NCI-H1694 treated with DMSO at 0.1 percent for 48 hours (cell line): ENCODE measurements at regions not wholly inside any gene's neighbourhood (a gene's known extent, or its start where the extent isn't known, plus 50 kb on each side); places are given as distances from the start of the nearest gene placed in this dataset.

ENCODE experiments used
- DNase-seq: peaks from one replicate; lab custom pipeline; 2025; lab: John Stamatoyannopoulos, UW

GRCh38 chr13:48891586-48891985, 84.1 kb upstream of the FNDC3A start:
- no peak for DNase-seq

GRCh38 chr13:48892053-48892687, 83.5 kb upstream of the FNDC3A start:
- no peak for DNase-seq

- DNase-seq: no peak
Measured at GRCh38 chr13:48892688-48893075, 83.0 kb upstream of the FNDC3A start.

- DNase-seq: no peak
Measured at GRCh38 chr13:48896312-48896711, 79.4 kb upstream of the FNDC3A start.

- no peak for DNase-seq
Measured at GRCh38 chr13:48901781-48902180, 73.9 kb upstream of the FNDC3A start.

- DNase-seq: no peak
Measured at GRCh38 chr13:48902368-48902767, 73.3 kb upstream of the FNDC3A start.

- no peak for DNase-seq
Measured at GRCh38 chr13:48904668-48905290, 70.9 kb upstream of the FNDC3A start.

GRCh38 chr13:48906200-48906599, 69.5 kb upstream of the FNDC3A start:
- DNase-seq: no peak

GRCh38 chr13:48908381-48909055, 67.2 kb upstream of the FNDC3A start:
- DNase-seq: no peak

GRCh38 chr13:48909056-48909389, 66.7 kb upstream of the FNDC3A start:
- no peak for DNase-seq

- no peak for DNase-seq
Measured at GRCh38 chr13:48910686-48911085, 65.0 kb upstream of the FNDC3A start.

- no peak for DNase-seq
Measured at GRCh38 chr13:48919751-48920150, 56.0 kb upstream of the FNDC3A start.

GRCh38 chr13:48920730-48921129, 55.0 kb upstream of the FNDC3A start:
- no peak for DNase-seq

GRCh38 chr13:48923376-48923775, 52.3 kb upstream of the FNDC3A start:
- DNase-seq: no peak

- no peak for DNase-seq
Measured at GRCh38 chr13:48925001-48925400, 50.7 kb upstream of the FNDC3A start.
